AG04450 (cell line): ENCODE measurements at regions not wholly inside any gene's neighbourhood (a gene's known extent, or its start where the extent isn't known, plus 50 kb on each side); places are given as distances from the start of the nearest gene placed in this dataset.

Experiments used
- CTCF ChIA-PET: fragments of 300-600, 350-600 bp; formaldehyde crosslinking; extraction: SDS; loops from one replicate; lab custom pipeline; 2022; ENCODE audit warnings: antibody characterized with exemption, inconsistent platforms; lab: Charles Lee
- POLR2A ChIA-PET: fragments of 350-600 bp; formaldehyde crosslinking; extraction: SDS; loops from one replicate; lab custom pipeline; 2021; ENCODE audit warnings: antibody characterized with exemption, inconsistent platforms; lab: Yijun Ruan, JAX
- DNase-seq: peaks from one replicate; pipeline ENCODE4 v3.0.0-alpha.2; 2011; ENCODE audit warnings: low read depth, low spot score
- H3K27ac ChIP-seq: one replicate; pipeline ENCODE4 v1.5.1; 2012; ENCODE audit warnings: low read depth, low read length, control low read depth
- H3K27me3 ChIP-seq: one replicate; pipeline ENCODE4 v1.6.0; 2012; ENCODE audit warnings: low read length; ENCODE audit not compliant: control insufficient read depth, insufficient read depth
- H3K4me3 ChIP-seq: 2 replicates; pipeline ENCODE4 v1.5.1; 2011; ENCODE audit warnings: mild to moderate bottlenecking, low read depth, low read length, control low read depth
- H3K9me3 ChIP-seq: 2 replicates; pipeline ENCODE4 v1.5.1; 2012; ENCODE audit warnings: low read length; ENCODE audit not compliant: control insufficient read depth, insufficient read depth
- CTCF ChIP-seq: IDR thresholded peaks from 2 replicates; pipeline ENCODE4 v1.5.1; 2011; ENCODE audit warnings: low read depth, low read length, control low read depth, inconsistent platforms

- DNase-seq = no peak
- ChIA-PET CTCF (no interaction called here), POLR2A (no interaction called here)
- no peak overlapping the region for H3K4me3 ChIP-seq
- no peak overlapping the region for H3K27ac ChIP-seq
- TF ChIP-seq CTCF = no peak
- H3K27me3 ChIP-seq = no peaks in the 10 kb centered on the region
- H3K9me3 ChIP-seq = peaks cover 4% of the 10 kb centered on the region; the same call in 1 of the 2 replicates
These were observed 283.1 kb upstream of the SPANXN4 start for GRCh38 chrX:142742581-142742980.

- no peak overlapping the region for H3K4me3 ChIP-seq
- H3K27me3 ChIP-seq = no peaks in the 10 kb centered on the region
- no peaks in the 10 kb centered on the region; the same call in 1 of the 2 replicates for H3K9me3 ChIP-seq
- TF ChIP-seq CTCF = no peak
- POLR2A ChIA-PET = no interaction called here
- DNase-seq = no peak
- no peak overlapping the region for H3K27ac ChIP-seq
- CTCF ChIA-PET = no interaction called here
These were observed 292.4 kb upstream of the SPANXN4 start for GRCh38 chrX:142733327-142733726.

GRCh38 chrX:142711796-142712290 lies 313.9 kb upstream of the SPANXN4 start:
- ChIA-PET CTCF (no interaction called here), POLR2A (no interaction called here)
- Histone ChIP-seq H3K27me3 (no peaks in the 10 kb centered on the region), H3K9me3 (no peaks in the 10 kb centered on the region), H3K4me3 (no peak overlapping the region), H3K27ac (no peak overlapping the region)
- no peak for DNase-seq
- no peak for TF ChIP-seq CTCF

- no peak for TF ChIP-seq CTCF
- POLR2A ChIA-PET = no interaction called here
- no peaks in the 10 kb centered on the region for H3K27me3 ChIP-seq
- CTCF ChIA-PET = no interaction called here
- DNase-seq = no peak
- H3K9me3 ChIP-seq = no peaks in the 10 kb centered on the region
- no peak overlapping the region for H3K27ac ChIP-seq
- no peak overlapping the region for H3K4me3 ChIP-seq
These were observed 323.0 kb upstream of the SPANXN4 start for GRCh38 chrX:142702749-142703148.

- CTCF ChIA-PET = no interaction called here
- DNase-seq = no peak
- Histone ChIP-seq H3K27me3 (no peaks in the 10 kb centered on the region), H3K27ac (no peak overlapping the region), H3K4me3 (no peak overlapping the region), H3K9me3 (no peaks in the 10 kb centered on the region)
- POLR2A ChIA-PET = no interaction called here
- no peak for TF ChIP-seq CTCF
These were observed 337.5 kb upstream of the SPANXN4 start for GRCh38 chrX:142688256-142688655.
